ENCODE measurements at regions not wholly inside any gene's neighbourhood (a gene's known extent, or its start where the extent isn't known, plus 50 kb on each side); places are given as distances from the start of the nearest gene placed in this dataset.
A peak's percentile ranks its signal among the peaks of the same experiment; 100 is the strongest.

GRCh38 chr4:165720411-165721082 lies 152.5 kb upstream of the TLL1 start:
- DNase-seq (ENCODE audit: low read depth) = no peak

DNA sequence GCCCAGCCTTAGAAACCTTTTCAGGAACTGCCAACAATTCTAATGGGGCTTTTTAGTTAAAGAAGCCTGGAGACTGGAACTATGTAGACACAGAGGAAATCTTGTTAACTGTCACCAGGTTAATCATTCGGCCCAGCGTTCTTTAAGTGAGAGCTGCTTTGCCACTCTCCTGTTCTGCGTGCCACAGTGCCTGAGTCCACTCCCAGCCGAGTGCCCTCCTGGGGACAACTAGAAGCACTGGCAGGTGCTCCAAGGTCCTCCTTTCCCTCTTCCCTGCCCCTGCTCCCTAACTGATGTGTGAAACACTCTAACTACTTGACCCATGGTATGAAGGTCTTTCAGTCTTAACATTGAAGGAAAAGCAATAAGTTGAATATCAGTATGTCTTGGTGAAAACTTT lies 151.2 kb upstream of the TLL1 start:
- no peak for DNase-seq (ENCODE audit: low read depth)

GRCh38 chr4:165723051-165723795 lies 149.8 kb upstream of the TLL1 start:
- no peak for DNase-seq (ENCODE audit: low read depth)

DNA sequence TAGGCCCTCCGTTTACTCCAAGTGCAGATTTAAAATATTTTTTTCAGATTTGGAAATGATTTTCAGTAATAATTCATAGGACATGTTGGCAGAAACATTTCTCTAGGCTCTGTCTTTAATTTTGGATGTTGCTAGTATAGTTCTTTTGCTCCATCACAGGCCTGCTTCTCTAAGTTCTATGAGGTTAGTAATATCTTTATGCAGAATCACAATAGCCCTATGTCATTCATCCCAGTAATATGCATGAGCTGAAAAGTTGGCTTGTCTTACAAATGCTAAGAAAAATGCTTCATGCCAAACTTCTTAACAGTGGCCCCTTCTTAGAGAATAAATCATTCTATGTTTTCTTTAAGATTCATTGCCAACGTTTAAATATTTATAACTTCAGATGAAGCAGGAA lies 148.3 kb upstream of the TLL1 start:
- DNase-seq (ENCODE audit: low read depth) = no peak

DNA sequence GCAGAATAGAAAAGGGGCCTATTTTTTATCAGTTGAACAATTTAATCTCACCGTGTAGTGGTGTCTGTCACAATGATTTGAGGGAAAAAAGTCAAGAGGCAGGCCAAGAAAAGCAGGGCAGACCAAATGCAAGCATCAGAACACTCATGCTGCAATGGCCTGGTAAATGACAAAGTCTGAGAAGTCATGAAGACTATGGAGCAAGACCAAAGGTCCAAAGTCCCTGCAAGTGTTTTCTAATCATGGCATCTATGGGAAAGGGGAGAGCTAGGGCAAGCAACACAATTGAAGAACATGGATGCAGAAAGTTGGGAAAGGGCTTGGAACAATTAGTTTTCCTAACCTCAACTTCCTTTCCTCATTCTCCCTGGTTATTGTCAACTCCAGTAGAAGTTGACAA lies 147.7 kb upstream of the TLL1 start:
- DNase-seq (ENCODE audit: low read depth) = no peak

DNA sequence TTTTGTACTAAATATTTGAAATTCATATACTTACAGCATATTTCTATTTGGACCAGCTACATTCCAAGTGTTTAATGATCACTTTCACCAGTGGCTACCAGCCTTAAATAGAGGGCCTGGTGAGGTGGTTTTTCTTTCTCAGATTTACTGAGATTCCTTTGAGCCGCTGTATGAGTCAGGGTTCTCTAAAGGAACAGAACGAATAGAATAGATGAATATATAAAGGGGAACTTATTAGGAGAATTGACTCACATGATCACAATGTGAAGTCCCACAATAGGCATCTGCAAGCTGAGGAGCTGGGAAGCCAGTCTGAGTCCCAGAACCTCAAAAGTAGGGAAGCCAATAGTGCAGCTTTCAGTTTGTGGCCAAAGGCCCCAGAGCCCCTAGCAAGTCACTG lies 146.2 kb upstream of the TLL1 start:
- peak; percentile 39 for DNase-seq (ENCODE audit: low read depth)

DNA sequence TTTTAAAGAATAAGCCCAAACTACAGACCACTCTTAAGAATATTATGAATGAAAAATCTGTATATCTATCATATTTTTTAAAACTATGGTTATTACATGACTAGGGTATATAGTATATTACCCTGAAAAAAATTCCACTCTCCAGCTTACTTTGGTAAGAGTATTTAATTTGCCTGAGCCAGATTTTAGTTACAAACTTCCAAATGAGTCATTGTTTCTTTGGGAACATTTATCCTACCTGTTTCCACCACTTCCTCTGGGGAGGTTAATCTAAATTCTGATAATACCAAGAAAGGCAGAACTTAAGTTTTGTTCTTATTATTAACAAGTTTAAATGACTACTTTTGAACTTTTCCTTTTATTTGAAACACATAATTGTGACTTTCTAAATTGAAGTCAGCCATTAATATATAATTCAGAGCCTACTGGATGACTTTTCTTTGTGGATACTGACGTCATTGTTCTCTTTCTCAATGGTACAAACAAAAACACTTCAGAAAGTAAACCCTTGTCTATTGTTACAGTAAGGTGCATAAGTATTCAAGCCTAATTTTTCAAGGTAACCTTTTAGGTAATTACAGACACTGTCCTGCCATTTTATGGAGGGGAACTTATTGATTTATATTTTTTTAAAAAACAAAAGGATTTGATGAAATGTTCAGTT lies 135.6 kb upstream of the TLL1 start:
- DNase-seq (ENCODE audit: low read depth) = no peak

- DNase-seq (ENCODE audit: low read depth) = no peak
These were observed 134.5 kb upstream of the TLL1 start for GRCh38 chr4:165738571-165738970.

- no peak for DNase-seq (ENCODE audit: low read depth)
These were observed 132.1 kb upstream of the TLL1 start for GRCh38 chr4:165740911-165741310.

- DNase-seq (ENCODE audit: low read depth) = no peak
These were observed 129.6 kb upstream of the TLL1 start for GRCh38 chr4:165743422-165743821.

DNA sequence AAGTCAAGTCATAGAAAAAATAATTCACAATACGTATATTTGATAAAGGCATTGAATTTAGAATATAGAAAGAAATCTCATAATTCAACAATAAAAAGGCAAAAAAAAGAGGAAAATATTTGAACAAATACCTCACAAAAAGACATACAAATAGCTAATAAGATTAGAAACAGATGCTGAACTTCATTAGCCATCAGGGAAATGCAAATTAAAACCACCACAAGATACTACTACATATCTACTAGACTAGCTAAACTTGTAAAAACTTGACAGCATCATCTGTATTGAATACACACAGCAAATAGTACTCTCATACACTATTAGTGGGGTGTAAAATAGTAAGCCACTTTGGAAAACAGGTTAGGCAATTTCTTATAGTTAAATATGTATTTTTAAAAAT lies 128.7 kb upstream of the TLL1 start:
- DNase-seq (ENCODE audit: low read depth) = no peak

- no peak for DNase-seq (ENCODE audit: low read depth)
These were observed 124.7 kb upstream of the TLL1 start for GRCh38 chr4:165748321-165748720.

DNA sequence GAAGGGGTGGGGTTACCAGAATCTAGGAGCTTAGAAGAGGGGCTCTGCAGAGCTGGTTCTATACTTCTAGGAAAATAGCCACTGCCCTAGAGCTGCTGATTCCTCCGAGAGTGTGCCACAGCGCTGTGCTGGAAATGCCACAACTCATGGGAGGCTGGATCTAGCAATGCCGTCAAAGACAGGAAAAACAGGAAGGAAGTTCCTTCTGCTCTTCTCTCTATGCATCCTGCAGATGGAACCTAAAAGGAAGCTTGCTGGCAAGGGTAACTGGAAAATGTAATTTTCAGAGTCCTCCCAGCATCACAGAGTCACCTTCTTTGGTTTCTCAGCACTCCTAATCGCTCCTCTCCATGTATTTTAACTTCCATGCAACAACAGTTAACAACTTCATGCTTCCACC lies 121.2 kb upstream of the TLL1 start:
- DNase-seq (ENCODE audit: low read depth) = no peak

- no peak for DNase-seq (ENCODE audit: low read depth)
These were observed 118.4 kb upstream of the TLL1 start for GRCh38 chr4:165754664-165755063.

- no peak for DNase-seq (ENCODE audit: low read depth)
These were observed 116.2 kb upstream of the TLL1 start for GRCh38 chr4:165756836-165757235.

- DNase-seq (ENCODE audit: low read depth) = no peak
These were observed 115.6 kb upstream of the TLL1 start for GRCh38 chr4:165757451-165757850.

DNA sequence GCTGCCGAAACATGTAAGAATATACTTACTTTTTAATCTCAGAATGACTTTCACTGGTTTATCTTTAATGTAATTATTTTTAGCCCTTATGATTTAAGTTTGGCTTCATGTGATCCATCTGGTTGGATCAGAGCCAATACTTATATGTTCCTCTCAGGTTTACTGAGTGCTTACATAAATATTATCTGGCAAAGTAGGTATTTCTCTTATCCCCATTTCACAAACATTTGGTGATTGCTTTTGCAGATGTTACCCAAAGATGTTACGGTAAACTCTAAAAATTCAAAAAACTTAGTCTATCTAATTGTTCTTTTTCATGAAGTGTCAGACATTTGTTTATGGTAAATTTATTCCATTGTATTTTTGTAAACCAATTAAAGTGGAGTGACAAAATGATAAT lies 115.0 kb upstream of the TLL1 start:
- DNase-seq (ENCODE audit: low read depth) = no peak

- no peak for DNase-seq (ENCODE audit: low read depth)
These were observed 112.9 kb upstream of the TLL1 start for GRCh38 chr4:165760182-165760581.

- no peak for DNase-seq (ENCODE audit: low read depth)
These were observed 111.1 kb upstream of the TLL1 start for GRCh38 chr4:165761963-165762362.

DNA sequence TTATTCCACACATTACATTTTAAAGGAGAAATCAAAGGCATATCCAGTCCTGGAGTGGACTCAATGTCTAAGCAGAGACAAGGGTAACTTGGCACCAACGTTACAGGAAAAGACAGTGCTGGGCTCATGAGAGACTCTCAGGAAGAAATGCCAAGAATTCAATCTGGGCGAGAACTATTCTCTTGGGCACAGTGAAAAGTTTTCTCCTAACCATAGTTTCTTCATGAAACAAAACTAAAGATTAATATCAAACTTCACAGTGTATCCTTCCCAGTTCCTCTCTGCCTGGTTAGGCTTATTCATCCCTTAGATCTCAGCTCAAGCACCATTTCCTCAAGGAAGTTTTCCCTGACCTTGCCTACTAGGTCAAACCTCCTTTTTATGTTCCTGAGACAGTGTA lies 109.4 kb upstream of the TLL1 start:
- DNase-seq (ENCODE audit: low read depth) = no peak

GRCh38 chr4:165765053-165765452 lies 108.0 kb upstream of the TLL1 start:
- DNase-seq (ENCODE audit: low read depth) = no peak

DNA sequence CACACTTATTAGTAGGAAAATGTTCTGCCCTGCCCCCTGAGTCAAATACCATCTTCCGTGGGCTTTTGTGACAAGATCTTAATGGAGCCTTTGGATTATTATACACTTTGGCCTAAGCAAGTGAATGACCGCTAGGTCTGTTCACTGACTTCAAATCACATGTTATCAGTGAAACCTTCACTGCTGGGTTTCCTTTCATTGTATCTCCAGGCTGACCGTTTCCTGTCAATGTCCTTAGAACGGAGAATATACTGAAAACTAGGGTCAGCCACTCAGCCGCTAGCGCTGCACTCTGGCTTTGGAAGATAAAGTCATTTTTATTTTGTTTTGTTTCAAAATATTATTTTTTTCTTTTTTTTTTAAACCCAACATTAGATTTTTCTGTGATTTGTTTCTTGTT lies 107.0 kb upstream of the TLL1 start:
- DNase-seq (ENCODE audit: low read depth) = no peak

GRCh38 chr4:165766976-165767375 lies 106.1 kb upstream of the TLL1 start:
- DNase-seq (ENCODE audit: low read depth) = no peak
